NCI-H2227 (cell line): ENCODE measurements at regions not wholly inside any gene's neighbourhood (a gene's known extent, or its start where the extent isn't known, plus 50 kb on each side); places are given as distances from the start of the nearest gene placed in this dataset.

Source experiments
- DNase-seq: peaks from one replicate; lab custom pipeline; 2025; ENCODE audit not compliant: unreplicated experiment; lab: John Stamatoyannopoulos, UW

DNA sequence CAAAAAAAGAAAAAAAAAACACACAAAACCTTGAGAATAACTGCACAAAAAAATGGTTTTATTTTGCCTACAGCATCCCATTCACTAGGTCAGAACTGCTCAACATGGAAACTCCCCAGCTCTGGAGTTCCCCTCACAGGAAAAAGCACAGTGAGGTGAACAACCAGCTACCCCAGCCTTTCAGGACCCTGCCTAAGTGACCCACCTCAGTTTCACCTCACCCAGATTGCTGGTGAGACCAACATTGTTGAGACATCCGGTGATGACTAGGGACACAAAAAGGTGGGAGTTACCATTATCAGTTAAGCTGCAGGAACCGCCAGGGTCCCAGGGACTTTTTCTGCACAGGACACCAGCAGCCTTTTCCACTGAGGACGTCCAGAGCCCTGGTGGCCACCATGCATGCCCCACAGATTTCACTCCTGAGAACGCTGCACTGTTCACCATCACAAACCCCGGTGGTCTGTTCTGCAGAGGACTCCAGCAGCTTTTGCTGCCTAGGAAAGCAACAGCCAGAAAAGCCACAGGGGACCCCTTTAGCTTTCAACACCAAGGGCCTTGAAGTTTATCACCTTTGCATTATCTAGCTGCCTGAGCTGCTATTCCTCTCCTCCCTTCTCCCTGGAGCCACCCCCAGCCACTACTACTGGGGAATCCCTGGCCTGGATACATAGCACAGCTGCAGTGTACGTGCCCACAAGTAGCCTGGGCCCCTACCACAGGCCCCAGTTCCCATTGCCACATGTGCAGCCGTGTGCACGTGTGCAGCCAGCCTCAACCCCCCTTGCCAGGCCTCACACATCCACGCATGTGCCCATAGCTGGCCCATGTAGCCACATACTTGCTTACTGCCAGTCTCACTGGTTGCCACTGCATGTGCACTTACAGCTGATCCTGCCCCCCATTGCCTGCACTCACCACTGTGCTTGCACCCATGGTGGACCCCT is 62.5 kb upstream of the FAR2 start:
- DNase-seq, result no peak

DNA sequence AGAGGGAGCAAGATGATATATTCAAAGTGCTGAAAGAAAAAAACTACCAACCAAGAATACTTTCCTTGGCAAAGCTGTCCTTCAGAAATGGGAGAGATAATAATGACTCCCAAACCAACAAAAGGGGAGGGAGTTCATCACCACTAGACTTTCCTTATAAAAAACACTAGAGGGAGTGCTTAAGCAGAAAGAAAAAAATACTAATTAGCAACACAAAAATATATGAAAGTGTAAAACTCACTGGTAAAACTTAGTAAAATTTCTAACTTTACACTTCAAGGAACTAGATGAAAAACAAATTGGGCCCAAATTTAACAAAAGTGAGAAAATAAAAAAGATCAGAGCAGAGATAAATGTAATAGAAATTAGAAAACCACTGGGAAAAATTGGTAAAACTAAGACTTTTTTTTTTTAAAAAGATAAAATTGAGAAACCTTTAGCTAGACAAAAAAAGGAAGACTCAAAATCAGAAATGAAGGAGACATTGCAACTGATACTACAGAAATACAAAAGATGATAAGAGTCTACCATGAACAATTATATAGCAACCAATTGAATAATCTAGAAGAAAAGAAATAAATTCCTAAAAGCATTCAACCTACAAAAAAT is 60.4 kb upstream of the FAR2 start:
- DNase-seq, result no peak
